ENCODE measurements at regions not wholly inside any gene's neighbourhood (a gene's known extent, or its start where the extent isn't known, plus 50 kb on each side); places are given as distances from the start of the nearest gene placed in this dataset.

- ATAC-seq (no peak), DNase-seq (no peak)
- TF ChIP-seq, protein P1, sequence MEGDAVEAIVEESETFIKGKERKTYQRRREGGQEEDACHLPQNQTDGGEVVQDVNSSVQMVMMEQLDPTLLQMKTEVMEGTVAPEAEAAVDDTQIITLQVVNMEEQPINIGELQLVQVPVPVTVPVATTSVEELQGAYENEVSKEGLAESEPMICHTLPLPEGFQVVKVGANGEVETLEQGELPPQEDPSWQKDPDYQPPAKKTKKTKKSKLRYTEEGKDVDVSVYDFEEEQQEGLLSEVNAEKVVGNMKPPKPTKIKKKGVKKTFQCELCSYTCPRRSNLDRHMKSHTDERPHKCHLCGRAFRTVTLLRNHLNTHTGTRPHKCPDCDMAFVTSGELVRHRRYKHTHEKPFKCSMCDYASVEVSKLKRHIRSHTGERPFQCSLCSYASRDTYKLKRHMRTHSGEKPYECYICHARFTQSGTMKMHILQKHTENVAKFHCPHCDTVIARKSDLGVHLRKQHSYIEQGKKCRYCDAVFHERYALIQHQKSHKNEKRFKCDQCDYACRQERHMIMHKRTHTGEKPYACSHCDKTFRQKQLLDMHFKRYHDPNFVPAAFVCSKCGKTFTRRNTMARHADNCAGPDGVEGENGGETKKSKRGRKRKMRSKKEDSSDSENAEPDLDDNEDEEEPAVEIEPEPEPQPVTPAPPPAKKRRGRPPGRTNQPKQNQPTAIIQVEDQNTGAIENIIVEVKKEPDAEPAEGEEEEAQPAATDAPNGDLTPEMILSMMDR (IDR thresholded peaks at IDR 0.05) = no peak
- TF ChIP-seq POLR2A (IDR thresholded peaks at IDR 0.05) = no peak
- Histone ChIP-seq H3K9me3 (no peaks in the 10 kb centered on the region), H3K4me3 (no peak overlapping the region), H3K36me3 (replicated peaks in 1 of 2; ENCODE audit: insufficient read depth in 1 of 2, low read depth in 2 of 2) (no peaks in the 10 kb centered on the region), H3K27ac (no peak overlapping the region), H3K27me3 (no peaks in the 10 kb centered on the region), H3K4me1 (no peaks in the 10 kb centered on the region)
- intact Hi-C loops (cut with DNase I) = no loop called here
- WGBS, 2 donors = 47 to 48% methylated on average over 2 of the region's 2 CpGs
These were observed 580.7 kb downstream of the KCTD8 start for GRCh38 chr4:43867908-43868307.

DNA sequence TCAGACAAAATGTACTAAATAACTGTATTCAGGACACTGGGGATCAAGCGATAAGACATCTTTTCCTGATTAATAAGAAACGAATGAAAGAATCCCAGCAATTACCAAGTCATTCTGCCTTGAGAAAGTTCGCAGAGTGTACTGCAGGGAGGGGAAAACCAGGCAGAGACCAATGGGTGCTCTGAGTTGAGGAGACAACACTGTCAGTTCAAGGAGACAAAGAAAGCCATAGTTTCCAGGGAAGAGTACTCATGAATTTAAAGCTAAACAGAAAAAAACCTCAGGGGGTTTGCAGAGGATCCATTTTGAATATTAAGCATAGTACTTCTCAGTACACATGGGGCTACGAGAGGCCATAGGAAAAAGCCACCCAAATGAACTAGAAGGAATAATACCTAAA, 573.0 kb downstream of the KCTD8 start:
- Histone ChIP-seq H3K36me3 (replicated peaks in 1 of 2; ENCODE audit: insufficient read depth in 1 of 2, low read depth in 2 of 2) (no peaks in the 10 kb centered on the region), H3K27me3 (no peaks in the 10 kb centered on the region), H3K4me1 (no peaks in the 10 kb centered on the region), H3K9me3 (no peaks in the 10 kb centered on the region), H3K4me3 (no peak overlapping the region), H3K27ac (no peak overlapping the region)
- ATAC-seq (no peak), DNase-seq (no peak)
- WGBS, 2 donors = 49 to 61% methylated on average over 4 of the region's 4 CpGs
- TF ChIP-seq POLR2A (IDR thresholded peaks at IDR 0.05) = no peak
- TF ChIP-seq, protein P1 (IDR thresholded peaks at IDR 0.05) = no peak
- intact Hi-C loops (cut with DNase I) = no loop called here

DNA sequence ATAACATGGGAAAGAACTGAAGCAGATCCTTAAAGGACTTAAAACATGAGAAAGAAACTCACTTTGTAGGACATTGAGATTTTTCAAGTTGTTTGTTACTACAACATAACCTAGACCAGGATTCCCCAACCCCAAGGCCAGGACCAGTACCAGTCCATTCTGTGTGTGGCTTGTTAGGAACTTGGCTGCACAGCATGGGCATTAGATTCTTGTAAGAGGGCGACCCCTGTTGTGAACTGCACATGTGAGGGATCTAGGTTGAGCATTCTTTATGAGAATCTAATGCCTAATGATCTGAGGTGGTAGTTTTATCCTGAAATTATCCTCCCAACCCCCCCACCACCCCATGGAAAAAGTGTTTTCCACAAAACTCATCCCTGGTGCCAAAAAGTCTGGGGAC, 566.1 kb downstream of the KCTD8 start:
- H3K4me3 ChIP-seq = no peak overlapping the region
- no peak for DNase-seq
- H3K9me3 ChIP-seq = no peaks in the 10 kb centered on the region
- no peaks in the 10 kb centered on the region for H3K4me1 ChIP-seq
- intact Hi-C loops (cut with DNase I) = no loop called here
- no peak for ATAC-seq
- H3K27ac ChIP-seq = no peak overlapping the region
- TF ChIP-seq, protein P1 (IDR thresholded peaks at IDR 0.05) = no peak
- TF ChIP-seq POLR2A (IDR thresholded peaks at IDR 0.05) = no peak
- no peaks in the 10 kb centered on the region for H3K36me3 ChIP-seq (replicated peaks in 1 of 2; ENCODE audit: insufficient read depth in 1 of 2, low read depth in 2 of 2)
- 42 to 50% methylated on average over 1 of the region's 1 CpG for WGBS, 2 donors
- H3K27me3 ChIP-seq = no peaks in the 10 kb centered on the region

DNA sequence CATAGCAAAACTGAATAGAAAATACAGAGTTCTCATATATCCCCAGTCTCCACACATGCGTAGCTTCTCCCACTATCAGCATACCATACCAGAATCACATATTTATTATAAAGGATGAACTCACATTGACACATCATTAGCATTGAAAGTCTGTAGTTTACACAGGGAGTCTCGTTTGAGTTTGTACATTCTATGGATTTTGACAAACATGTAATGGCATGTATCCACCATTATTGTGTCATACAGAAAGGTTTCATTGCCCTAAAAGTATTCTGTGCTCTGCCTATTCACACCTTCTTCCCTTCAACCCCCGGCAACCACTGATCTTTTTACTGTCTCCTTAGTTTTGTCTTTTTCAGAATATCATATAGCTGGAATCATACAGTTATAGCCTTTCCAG, 562.4 kb downstream of the KCTD8 start:
- H3K27ac ChIP-seq = no peak overlapping the region
- no peak for TF ChIP-seq POLR2A (IDR thresholded peaks at IDR 0.05)
- TF ChIP-seq, protein P1 (IDR thresholded peaks at IDR 0.05) = no peak
- no peaks in the 10 kb centered on the region for H3K4me1 ChIP-seq
- no peak for DNase-seq
- H3K27me3 ChIP-seq = no peaks in the 10 kb centered on the region
- no peak overlapping the region for H3K4me3 ChIP-seq
- ATAC-seq = no peak
- H3K9me3 ChIP-seq = no peaks in the 10 kb centered on the region
- WGBS, 2 donors = 55 to 61% methylated on average over 3 of the region's 3 CpGs
- H3K36me3 ChIP-seq (replicated peaks in 1 of 2; ENCODE audit: insufficient read depth in 1 of 2, low read depth in 2 of 2) = no peaks in the 10 kb centered on the region
- intact Hi-C loops (cut with DNase I) = no loop called here

GRCh38 chr4:43898836-43899235, 549.8 kb downstream of the KCTD8 start:
- intact Hi-C loops (cut with DNase I) = no loop called here
- Histone ChIP-seq H3K9me3 (no peaks in the 10 kb centered on the region), H3K4me1 (no peaks in the 10 kb centered on the region), H3K27me3 (no peaks in the 10 kb centered on the region), H3K27ac (no peak overlapping the region), H3K36me3 (replicated peaks in 1 of 2; ENCODE audit: insufficient read depth in 1 of 2, low read depth in 2 of 2) (no peaks in the 10 kb centered on the region), H3K4me3 (no peak overlapping the region)
- TF ChIP-seq, protein P1 (IDR thresholded peaks at IDR 0.05) = no peak
- TF ChIP-seq POLR2A (IDR thresholded peaks at IDR 0.05) = no peak
- ATAC-seq (no peak), DNase-seq (no peak)
- WGBS, 2 donors = 77 to 82% methylated on average over 15 of the region's 15 CpGs

Measured in body of pancreas (tissue), 4 donors.